Fibroblast of skin of back (primary cell): ENCODE measurements at regions not wholly inside any gene's neighbourhood (a gene's known extent, or its start where the extent isn't known, plus 50 kb on each side); places are given as distances from the start of the nearest gene placed in this dataset.
"Not testable (repeated sequence)": the region's sequence is repeated elsewhere in the genome, so short reads cannot be mapped to it uniquely, and the experiment has no call there.

ENCODE experiments used
- DNase-seq: peaks from one replicate; pipeline ENCODE4 v3.0.0-alpha.2; 2013

- DNase-seq: no peak
Observed at GRCh38 chr2:13616616-13617015, 899.9 kb downstream of the TRIB2 start.

GRCh38 chr2:13628122-13628521 is 911.4 kb downstream of the TRIB2 start:
- DNase-seq: no peak

DNA sequence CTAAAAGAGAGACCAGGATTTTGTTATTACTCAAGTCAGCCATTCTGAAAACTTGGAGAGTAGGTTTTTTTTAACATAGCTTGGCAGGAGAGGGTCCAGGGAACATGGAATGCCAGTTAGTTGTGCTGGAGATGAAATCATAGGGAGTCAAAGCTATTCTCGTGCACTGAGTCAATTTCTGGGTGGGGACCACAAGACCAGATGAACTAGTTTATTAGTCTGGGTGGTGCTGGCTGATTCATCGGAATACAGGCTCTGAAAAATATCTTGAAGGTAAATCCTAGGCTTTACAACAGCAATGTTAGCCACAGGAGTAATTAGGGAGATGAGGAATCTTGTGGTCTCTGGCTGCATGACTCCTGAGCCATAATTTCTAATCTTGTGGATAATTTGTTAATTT is 921.4 kb downstream of the TRIB2 start:
- peak; percentile 22 for DNase-seq

DNA sequence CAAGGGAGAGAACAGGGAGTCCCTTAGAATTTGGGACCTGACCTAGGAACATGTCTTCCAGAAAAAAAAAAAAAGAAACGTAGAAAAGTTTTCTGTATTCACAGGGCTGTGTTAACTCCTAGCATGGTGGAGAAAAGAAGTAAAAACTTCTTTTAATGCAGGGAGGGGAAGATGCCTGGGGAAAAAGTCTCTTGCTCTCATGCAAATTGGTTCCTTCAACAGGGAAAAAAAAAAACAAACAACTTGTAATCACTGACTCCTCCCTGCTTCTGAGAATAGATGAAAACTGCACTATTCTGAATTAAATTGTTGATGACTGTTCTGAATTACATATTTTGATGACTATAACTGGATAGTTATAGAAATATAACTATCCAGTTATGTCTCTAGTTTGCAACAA is 933.2 kb downstream of the TRIB2 start:
- no peak for DNase-seq

GRCh38 chr2:13650586-13651180 is 933.9 kb downstream of the TRIB2 start:
- peak; percentile 29 for DNase-seq

GRCh38 chr2:13651684-13652131 is 935.0 kb downstream of the TRIB2 start:
- DNase-seq: no peak

DNA sequence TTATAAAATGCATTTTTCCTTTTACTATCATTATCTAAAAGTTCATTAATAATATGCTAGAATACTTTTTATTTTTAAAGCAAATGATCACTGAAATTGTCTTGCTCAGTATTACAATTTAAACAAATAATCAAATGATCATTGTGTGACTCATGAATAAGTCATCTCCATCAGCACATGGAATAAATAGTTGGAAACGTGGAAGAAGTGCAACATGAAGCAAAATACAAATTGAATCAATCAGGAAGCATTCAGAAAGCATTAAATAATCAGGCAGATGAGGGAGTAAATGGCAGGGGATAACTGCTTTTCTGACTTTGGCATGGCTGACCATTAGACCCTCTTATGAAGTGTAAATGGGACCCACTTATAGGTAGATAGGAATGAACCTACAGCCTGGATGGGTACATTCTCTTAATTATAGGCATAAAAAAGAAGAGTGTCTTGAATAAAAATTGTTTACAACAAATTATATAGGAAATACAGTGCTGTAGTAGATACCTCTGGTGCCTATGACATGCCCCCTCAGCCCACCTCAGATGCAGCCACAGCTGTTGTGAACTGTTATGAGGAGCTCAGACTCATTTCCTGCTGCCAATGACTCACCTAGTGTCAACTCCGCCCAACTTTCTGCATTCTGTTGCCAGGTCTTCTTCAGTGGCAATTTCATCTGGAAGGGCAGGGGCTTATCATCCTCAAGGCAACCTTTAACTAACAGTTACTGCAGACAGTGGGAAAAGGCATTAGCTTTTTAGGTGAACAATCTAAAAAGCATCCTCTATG is 936.0 kb downstream of the TRIB2 start:
- DNase-seq: peak; percentile 82

GRCh38 chr2:13654416-13654815 is 937.7 kb downstream of the TRIB2 start:
- DNase-seq: no peak

DNA sequence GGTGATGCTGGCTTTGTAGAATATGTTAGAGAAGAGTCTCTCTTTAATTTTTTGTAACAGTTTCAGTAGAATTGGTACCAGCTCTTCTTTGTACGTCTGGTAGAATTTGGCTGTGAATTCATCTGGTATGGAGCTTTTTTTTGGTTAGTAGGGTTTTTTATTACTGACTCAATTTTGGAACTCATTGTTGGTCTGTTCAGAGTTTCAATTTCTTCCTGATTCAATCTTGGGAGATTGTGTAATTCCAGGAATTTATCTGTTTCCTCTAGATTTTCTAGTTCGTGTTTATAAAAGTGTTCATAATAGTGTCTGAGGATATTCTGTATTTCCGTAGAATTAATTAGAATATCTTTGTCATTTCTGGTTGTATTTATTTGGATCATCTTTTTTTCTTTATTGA is 943.5 kb downstream of the TRIB2 start:
- DNase-seq: no peak

DNA sequence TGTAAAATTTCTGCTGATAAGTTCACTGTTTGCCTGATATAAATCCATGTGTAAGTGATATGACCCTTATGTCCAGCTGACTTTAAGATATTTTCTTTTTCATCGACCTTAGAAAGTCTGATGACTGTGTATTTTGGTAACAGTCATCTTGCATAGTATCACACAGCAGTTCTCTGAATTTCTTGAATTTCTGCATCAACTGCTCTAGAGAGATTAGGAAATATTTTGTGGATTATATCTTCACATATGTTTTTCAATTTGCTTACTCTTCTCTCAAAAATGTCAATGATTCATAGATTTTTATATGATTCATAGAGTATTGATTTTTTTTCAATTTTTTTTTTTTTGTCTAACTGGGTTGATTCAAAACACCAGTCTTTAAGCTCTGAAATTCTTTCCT is 945.3 kb downstream of the TRIB2 start:
- DNase-seq: peak; percentile 79

DNA sequence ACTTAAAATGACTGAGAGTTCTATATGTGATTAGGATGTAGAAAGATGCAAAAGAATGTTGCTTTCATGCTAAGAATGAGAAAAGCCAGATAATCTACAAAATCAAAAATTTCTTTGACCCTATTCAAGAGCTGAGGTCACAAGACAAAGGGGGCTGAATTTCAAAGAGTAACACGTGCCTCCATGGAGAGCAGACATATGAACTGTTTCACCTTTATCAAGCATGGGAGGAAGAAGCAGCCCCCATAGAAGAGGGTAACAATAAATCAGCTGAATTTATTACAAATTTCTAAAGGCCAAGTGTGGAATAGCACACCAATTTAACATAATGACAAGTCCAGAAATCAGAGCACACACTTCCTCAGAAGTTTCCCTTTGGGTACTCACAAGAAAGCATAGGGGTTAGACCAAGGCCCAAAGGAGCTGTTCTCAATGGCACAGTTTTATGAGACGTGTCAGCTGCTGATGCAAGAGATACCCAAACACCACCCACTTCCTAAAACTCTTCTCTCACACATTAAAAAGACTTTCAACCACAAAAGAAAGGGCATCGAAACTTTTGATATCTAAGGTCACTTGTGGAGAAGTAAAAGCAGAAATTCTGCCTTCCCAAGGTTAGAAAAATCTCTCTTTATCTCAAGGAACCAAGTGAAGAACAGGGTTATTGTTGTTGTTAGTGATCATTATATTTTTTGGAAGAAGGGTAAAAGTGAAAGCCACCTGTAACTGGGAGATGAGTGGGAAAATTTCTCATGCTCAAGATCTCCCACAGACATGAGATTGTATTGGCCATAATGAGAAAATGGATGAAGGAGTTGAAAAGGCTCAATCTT is 950.1 kb downstream of the TRIB2 start:
- DNase-seq: no peak

GRCh38 chr2:13667415-13667757 is 950.6 kb downstream of the TRIB2 start:
- DNase-seq: no peak

GRCh38 chr2:13669607-13670006 is 952.9 kb downstream of the TRIB2 start:
- no peak for DNase-seq

DNA sequence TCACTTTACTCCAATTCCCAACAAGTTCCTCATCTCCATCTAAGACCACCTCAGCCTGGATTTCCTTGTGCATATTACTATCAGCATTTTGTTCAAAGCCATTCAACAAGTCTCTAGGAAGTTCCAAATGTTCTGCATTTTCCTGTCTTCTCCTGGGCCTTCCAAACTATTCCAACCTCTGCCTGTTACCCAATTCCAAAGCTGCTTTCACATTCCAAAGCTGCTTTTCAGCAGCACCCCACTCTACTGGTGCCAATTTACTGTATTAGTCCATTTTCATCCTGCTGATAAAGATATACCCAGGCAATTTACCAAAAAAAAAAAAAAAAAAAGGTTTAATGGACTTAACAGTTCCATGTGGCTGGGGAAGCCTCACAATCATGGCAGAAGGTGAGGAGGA is 957.1 kb downstream of the TRIB2 start:
- not testable (repeated sequence) for DNase-seq

GRCh38 chr2:13676269-13676668 is 956.2 kb upstream of the LRATD1 start:
- DNase-seq: peak; percentile 61

DNA sequence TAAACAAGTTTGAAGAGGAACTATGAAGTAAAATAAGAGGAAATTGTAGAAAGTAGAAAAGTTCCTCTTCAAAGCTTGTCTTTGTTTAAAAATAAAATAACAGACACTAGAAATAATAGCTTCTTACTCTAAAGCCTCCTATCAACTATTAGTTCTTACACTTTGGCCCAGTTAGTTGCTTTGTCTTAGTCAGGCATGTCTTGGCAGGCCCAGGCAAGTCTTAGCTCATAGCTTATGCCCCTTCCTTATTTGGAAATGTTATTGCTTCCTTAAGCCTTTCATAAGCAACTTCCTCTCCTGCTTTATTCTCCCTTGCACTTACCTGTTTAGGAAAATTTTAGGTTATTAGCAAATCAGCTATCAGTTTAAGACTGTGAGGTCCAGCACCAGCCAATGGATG is 950.6 kb upstream of the LRATD1 start:
- DNase-seq: no peak

GRCh38 chr2:13682540-13683272 is 949.8 kb upstream of the LRATD1 start:
- peak; percentile 77 for DNase-seq

GRCh38 chr2:13686262-13686661 is 946.3 kb upstream of the LRATD1 start:
- no peak for DNase-seq

GRCh38 chr2:13694673-13695072 is 937.8 kb upstream of the LRATD1 start:
- DNase-seq: no peak

- no peak for DNase-seq
Observed at GRCh38 chr2:13696601-13697000, 935.9 kb upstream of the LRATD1 start.

DNA sequence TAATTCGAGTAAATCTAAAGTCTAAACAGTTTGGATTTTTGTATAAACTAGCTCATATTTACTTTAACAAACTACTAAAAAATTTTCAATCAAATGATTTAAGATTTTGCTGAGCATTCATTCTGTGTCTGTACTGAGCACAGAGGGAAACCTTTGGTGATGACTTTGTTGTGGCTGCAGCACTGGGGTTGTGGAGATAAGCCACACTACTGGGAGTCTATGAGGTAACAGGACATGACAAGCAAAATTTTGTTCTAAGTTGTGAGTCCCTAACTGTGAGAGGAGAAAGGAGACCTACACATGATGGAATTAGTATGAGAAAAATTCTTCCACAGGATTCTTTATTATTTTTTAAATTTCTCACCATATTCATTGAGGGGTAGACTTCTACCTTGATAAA is 933.7 kb upstream of the LRATD1 start:
- DNase-seq: no peak

GRCh38 chr2:13699939-13700338 is 932.6 kb upstream of the LRATD1 start:
- DNase-seq: not testable (repeated sequence)

GRCh38 chr2:13711154-13711553 is 921.4 kb upstream of the LRATD1 start:
- no peak for DNase-seq
